ENCODE measurements at regions not wholly inside any gene's neighbourhood (a gene's known extent, or its start where the extent isn't known, plus 50 kb on each side); places are given as distances from the start of the nearest gene placed in this dataset.

GRCh38 chr12:88658009-88658408 is 77.7 kb upstream of the KITLG start:
- Histone ChIP-seq H3K9ac (ENCODE audit: extremely low read depth, low read length, poor library complexity, severe bottlenecking) (no peak overlapping the region), H3K27me3 (ENCODE audit: control insufficient read depth, insufficient read depth, low read length, poor library complexity, severe bottlenecking) (no peaks in the 10 kb centered on the region), H3K36me3 (ENCODE audit: control insufficient read depth, insufficient read depth, low read length) (no peaks in the 10 kb centered on the region), H3K4me3 (ENCODE audit: low read length) (no peak overlapping the region), H3K27ac (ENCODE audit: low read depth, low read length) (no peak overlapping the region), H3K9me3 (ENCODE audit: control insufficient read depth, low read length) (no peaks in the 10 kb centered on the region), H3K4me1 (ENCODE audit: control insufficient read depth, insufficient read depth, low read length) (no peaks in the 10 kb centered on the region)
- Mint-ChIP-seq H3K27ac (no peak overlapping the region), H3K9me3 (peaks cover 3% of the 10 kb centered on the region), H3K4me3 (no peak overlapping the region), H3K36me3 (ENCODE audit: low read depth) (no peaks in the 10 kb centered on the region), H3K4me1 (no peaks in the 10 kb centered on the region), H3K27me3 (ENCODE audit: insufficient read depth) (no peaks in the 10 kb centered on the region)
- TF ChIP-seq CTCF (conservative IDR thresholded peaks at IDR 0.05), result no peak
- DNase-seq, result no peak

- Histone ChIP-seq H3K27me3 (ENCODE audit: control insufficient read depth, insufficient read depth, low read length, poor library complexity, severe bottlenecking) (no peaks in the 10 kb centered on the region), H3K27ac (ENCODE audit: low read depth, low read length) (no peak overlapping the region), H3K9ac (ENCODE audit: extremely low read depth, low read length, poor library complexity, severe bottlenecking) (no peak overlapping the region), H3K4me3 (ENCODE audit: low read length) (no peak overlapping the region), H3K9me3 (ENCODE audit: control insufficient read depth, low read length) (no peaks in the 10 kb centered on the region), H3K4me1 (ENCODE audit: control insufficient read depth, insufficient read depth, low read length) (no peaks in the 10 kb centered on the region), H3K36me3 (ENCODE audit: control insufficient read depth, insufficient read depth, low read length) (no peaks in the 10 kb centered on the region)
- no peaks in the 10 kb centered on the region for H3K4me1 Mint-ChIP-seq
- no peak for DNase-seq
- H3K27ac Mint-ChIP-seq, result no peak overlapping the region
- no peaks in the 10 kb centered on the region for H3K27me3 Mint-ChIP-seq (ENCODE audit: insufficient read depth)
- no peaks in the 10 kb centered on the region for H3K36me3 Mint-ChIP-seq (ENCODE audit: low read depth)
- peaks cover 3% of the 10 kb centered on the region for H3K9me3 Mint-ChIP-seq
- no peak for TF ChIP-seq CTCF (conservative IDR thresholded peaks at IDR 0.05)
- no peak overlapping the region for H3K4me3 Mint-ChIP-seq
Observed at GRCh38 chr12:88650715-88651114, 70.4 kb upstream of the KITLG start.

GRCh38 chr12:88648625-88649024 is 68.4 kb upstream of the KITLG start:
- H3K36me3 Mint-ChIP-seq (ENCODE audit: low read depth), result no peaks in the 10 kb centered on the region
- no peaks in the 10 kb centered on the region for H3K27me3 Mint-ChIP-seq (ENCODE audit: insufficient read depth)
- Histone ChIP-seq H3K9ac (ENCODE audit: extremely low read depth, low read length, poor library complexity, severe bottlenecking) (no peak overlapping the region), H3K36me3 (ENCODE audit: control insufficient read depth, insufficient read depth, low read length) (no peaks in the 10 kb centered on the region), H3K4me3 (ENCODE audit: low read length) (no peak overlapping the region), H3K4me1 (ENCODE audit: control insufficient read depth, insufficient read depth, low read length) (no peaks in the 10 kb centered on the region), H3K27me3 (ENCODE audit: control insufficient read depth, insufficient read depth, low read length, poor library complexity, severe bottlenecking) (no peaks in the 10 kb centered on the region), H3K27ac (ENCODE audit: low read depth, low read length) (no peak overlapping the region), H3K9me3 (ENCODE audit: control insufficient read depth, low read length) (no peaks in the 10 kb centered on the region)
- H3K4me3 Mint-ChIP-seq, result no peak overlapping the region
- no peak overlapping the region for H3K27ac Mint-ChIP-seq
- WGBS, 2 experiments (ENCODE audit: insufficient coverage in 1 of 2, insufficient read length in 1 of 2), result 80% methylated on average over 1 of the region's 1 CpG; no CpG with 5 or more reads in 1 of the 2 experiments
- no peak for DNase-seq
- H3K4me1 Mint-ChIP-seq, result no peaks in the 10 kb centered on the region
- no peak for TF ChIP-seq CTCF (conservative IDR thresholded peaks at IDR 0.05)
- H3K9me3 Mint-ChIP-seq, result no peaks in the 10 kb centered on the region
